GM12878 (cell line): ENCODE measurements at regions not wholly inside any gene's neighbourhood (a gene's known extent, or its start where the extent isn't known, plus 50 kb on each side); places are given as distances from the start of the nearest gene placed in this dataset.

Source experiments
- POLR2AphosphoS5 ChIP-seq: IDR thresholded peaks from 2 replicates; pipeline ENCODE4 v1.6.1; 2011; ENCODE audit warnings: mild to moderate bottlenecking, low read length, inconsistent platforms
- ZNF24 ChIP-seq: fragments of 450-650 bp; IDR thresholded peaks from 2 replicates; pipeline ENCODE4 v1.6.1; 2017; ENCODE audit warnings: antibody characterized with exemption, mild to moderate bottlenecking
- TF ChIP-seq, protein P1 (sequence below), 3 experiments: IDR thresholded peaks in 2 of 3; conservative IDR thresholded peaks in 1 of 3; 2 replicates each; pipeline ENCODE4 v1.5.1; 2011; ENCODE audit warnings: low read depth in 3 of 3, low read length in 3 of 3, mild to moderate bottlenecking in 3 of 3, control low read depth in 2 of 3, moderate library complexity in 2 of 3, inconsistent platforms in 1 of 3, mixed read lengths in 1 of 3; ENCODE audit not compliant: control insufficient read depth in 2 of 3, insufficient read depth in 1 of 3; ENCODE audit errors: extremely low read depth in 1 of 3
- TF ChIP-seq, protein P2 (sequence below): fragments of 450-650 bp; formaldehyde crosslinking; IDR thresholded peaks from 2 replicates; pipeline ENCODE4 v1.5.0; 2022; ENCODE audit warnings: mild to moderate bottlenecking, missing genetic modification characterization

DNA sequence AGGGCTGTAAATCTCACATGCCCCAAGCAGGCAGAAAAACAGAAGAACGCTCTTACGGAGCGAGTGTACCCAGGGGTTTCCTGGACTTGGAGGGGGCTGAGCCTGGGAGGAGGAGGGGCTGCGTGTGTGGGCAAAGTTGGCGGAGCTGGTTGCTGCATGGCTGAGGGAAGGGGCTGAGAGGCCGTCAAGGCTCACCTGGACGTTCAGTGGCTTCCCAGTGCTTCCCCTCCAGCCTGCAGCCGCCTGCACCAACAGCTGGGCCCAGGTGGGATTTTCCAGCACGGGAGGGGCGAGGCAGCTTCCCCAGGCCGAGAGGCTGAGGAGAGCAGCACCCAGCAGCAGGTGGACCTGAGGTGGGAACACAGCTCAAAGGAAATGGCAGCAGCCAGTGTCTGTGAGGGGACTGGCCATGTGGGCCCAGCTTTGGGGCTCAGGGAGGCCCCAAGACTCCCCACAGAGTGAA lies 70.6 kb upstream of the CTDP1 start:
- no peak for TF ChIP-seq POLR2AphosphoS5
- TF ChIP-seq, protein P1, sequence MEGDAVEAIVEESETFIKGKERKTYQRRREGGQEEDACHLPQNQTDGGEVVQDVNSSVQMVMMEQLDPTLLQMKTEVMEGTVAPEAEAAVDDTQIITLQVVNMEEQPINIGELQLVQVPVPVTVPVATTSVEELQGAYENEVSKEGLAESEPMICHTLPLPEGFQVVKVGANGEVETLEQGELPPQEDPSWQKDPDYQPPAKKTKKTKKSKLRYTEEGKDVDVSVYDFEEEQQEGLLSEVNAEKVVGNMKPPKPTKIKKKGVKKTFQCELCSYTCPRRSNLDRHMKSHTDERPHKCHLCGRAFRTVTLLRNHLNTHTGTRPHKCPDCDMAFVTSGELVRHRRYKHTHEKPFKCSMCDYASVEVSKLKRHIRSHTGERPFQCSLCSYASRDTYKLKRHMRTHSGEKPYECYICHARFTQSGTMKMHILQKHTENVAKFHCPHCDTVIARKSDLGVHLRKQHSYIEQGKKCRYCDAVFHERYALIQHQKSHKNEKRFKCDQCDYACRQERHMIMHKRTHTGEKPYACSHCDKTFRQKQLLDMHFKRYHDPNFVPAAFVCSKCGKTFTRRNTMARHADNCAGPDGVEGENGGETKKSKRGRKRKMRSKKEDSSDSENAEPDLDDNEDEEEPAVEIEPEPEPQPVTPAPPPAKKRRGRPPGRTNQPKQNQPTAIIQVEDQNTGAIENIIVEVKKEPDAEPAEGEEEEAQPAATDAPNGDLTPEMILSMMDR (IDR thresholded peaks at IDR 0.05 in 2 of 3, conservative IDR thresholded peaks at IDR 0.05 in 1 of 3; ENCODE audit: control insufficient read depth in 2 of 3, extremely low read depth in 1 of 3, insufficient read depth in 1 of 3, low read depth in 3 of 3, low read length in 3 of 3): no peak
- no peak for TF ChIP-seq ZNF24
- TF ChIP-seq, protein P2, sequence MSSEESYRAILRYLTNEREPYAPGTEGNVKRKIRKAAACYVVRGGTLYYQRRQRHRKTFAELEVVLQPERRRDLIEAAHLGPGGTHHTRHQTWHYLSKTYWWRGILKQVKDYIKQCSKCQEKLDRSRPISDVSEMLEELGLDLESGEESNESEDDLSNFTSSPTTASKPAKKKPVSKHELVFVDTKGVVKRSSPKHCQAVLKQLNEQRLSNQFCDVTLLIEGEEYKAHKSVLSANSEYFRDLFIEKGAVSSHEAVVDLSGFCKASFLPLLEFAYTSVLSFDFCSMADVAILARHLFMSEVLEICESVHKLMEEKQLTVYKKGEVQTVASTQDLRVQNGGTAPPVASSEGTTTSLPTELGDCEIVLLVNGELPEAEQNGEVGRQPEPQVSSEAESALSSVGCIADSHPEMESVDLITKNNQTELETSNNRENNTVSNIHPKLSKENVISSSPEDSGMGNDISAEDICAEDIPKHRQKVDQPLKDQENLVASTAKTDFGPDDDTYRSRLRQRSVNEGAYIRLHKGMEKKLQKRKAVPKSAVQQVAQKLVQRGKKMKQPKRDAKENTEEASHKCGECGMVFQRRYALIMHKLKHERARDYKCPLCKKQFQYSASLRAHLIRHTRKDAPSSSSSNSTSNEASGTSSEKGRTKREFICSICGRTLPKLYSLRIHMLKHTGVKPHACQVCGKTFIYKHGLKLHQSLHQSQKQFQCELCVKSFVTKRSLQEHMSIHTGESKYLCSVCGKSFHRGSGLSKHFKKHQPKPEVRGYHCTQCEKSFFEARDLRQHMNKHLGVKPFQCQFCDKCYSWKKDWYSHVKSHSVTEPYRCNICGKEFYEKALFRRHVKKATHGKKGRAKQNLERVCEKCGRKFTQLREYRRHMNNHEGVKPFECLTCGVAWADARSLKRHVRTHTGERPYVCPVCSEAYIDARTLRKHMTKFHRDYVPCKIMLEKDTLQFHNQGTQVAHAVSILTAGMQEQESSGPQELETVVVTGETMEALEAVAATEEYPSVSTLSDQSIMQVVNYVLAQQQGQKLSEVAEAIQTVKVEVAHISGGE (CRISPR knock-in tag): no peak
